ENCODE measurements at regions not wholly inside any gene's neighbourhood (a gene's known extent, or its start where the extent isn't known, plus 50 kb on each side); places are given as distances from the start of the nearest gene placed in this dataset.

GRCh38 chr7:138352570-138353461, 107.2 kb upstream of the TRIM24 start:
- Histone ChIP-seq H3K9me3 (no peaks in the 10 kb centered on the region), H3K27me3 (no peaks in the 10 kb centered on the region), H3K4me1 (no peaks in the 10 kb centered on the region; the same call in 1 of the 2 replicates), H3K36me3 (no peaks in the 10 kb centered on the region), H3K4me3 (ENCODE audit: low read depth, low read length) (no peak overlapping the region)
- TF ChIP-seq CTCF (IDR thresholded peaks at IDR 0.05; ENCODE audit: low read depth, low read length), result no peak
- DNase-seq, result no peak

- DNase-seq, result no peak
- Histone ChIP-seq H3K9me3 (no peaks in the 10 kb centered on the region), H3K4me1 (no peaks in the 10 kb centered on the region; the same call in 1 of the 2 replicates), H3K4me3 (ENCODE audit: low read depth, low read length) (no peak overlapping the region), H3K36me3 (no peaks in the 10 kb centered on the region), H3K27me3 (no peaks in the 10 kb centered on the region)
- no peak for TF ChIP-seq CTCF (IDR thresholded peaks at IDR 0.05; ENCODE audit: low read depth, low read length)
These were observed 106.0 kb upstream of the TRIM24 start for GRCh38 chr7:138354066-138354465.

- Histone ChIP-seq H3K27me3 (no peaks in the 10 kb centered on the region), H3K36me3 (no peaks in the 10 kb centered on the region), H3K4me3 (ENCODE audit: low read depth, low read length) (no peak overlapping the region), H3K4me1 (no peaks in the 10 kb centered on the region; the same call in 1 of the 2 replicates), H3K9me3 (no peaks in the 10 kb centered on the region)
- no peak for TF ChIP-seq CTCF (IDR thresholded peaks at IDR 0.05; ENCODE audit: low read depth, low read length)
- no peak for DNase-seq
These were observed 104.8 kb upstream of the TRIM24 start for GRCh38 chr7:138355254-138355653.

- no peak for DNase-seq
- TF ChIP-seq CTCF (IDR thresholded peaks at IDR 0.05; ENCODE audit: low read depth, low read length), result no peak
- Histone ChIP-seq H3K27me3 (no peaks in the 10 kb centered on the region), H3K4me3 (ENCODE audit: low read depth, low read length) (no peak overlapping the region), H3K4me1 (no peaks in the 10 kb centered on the region), H3K36me3 (no peaks in the 10 kb centered on the region), H3K9me3 (no peaks in the 10 kb centered on the region)
These were observed 101.2 kb upstream of the TRIM24 start for GRCh38 chr7:138358850-138359341.

GRCh38 chr7:138359870-138360559, 100.0 kb upstream of the TRIM24 start:
- Histone ChIP-seq H3K36me3 (no peaks in the 10 kb centered on the region), H3K4me3 (ENCODE audit: low read depth, low read length) (no peak overlapping the region), H3K9me3 (no peaks in the 10 kb centered on the region), H3K27me3 (no peaks in the 10 kb centered on the region), H3K4me1 (no peaks in the 10 kb centered on the region)
- TF ChIP-seq CTCF (IDR thresholded peaks at IDR 0.05; ENCODE audit: low read depth, low read length), result no peak
- no peak for DNase-seq
